Endothelial cell of umbilical vein (primary cell): ENCODE measurements at regions not wholly inside any gene's neighbourhood (a gene's known extent, or its start where the extent isn't known, plus 50 kb on each side); places are given as distances from the start of the nearest gene placed in this dataset.

Experiments
- BruUV-seq: library from RNA; stranded (reverse); fragments of 400-500 nt; replicated peaks from 2 replicates; lab custom pipeline; 2021; lab: Mats Ljungman, UMichigan
- CTCF ChIA-PET: fragments of 300-600, 350-600 bp; sonication (Branson Sonifier 250); formaldehyde crosslinking; loops from one replicate; lab custom pipeline; 2021; ENCODE audit warnings: antibody characterized with exemption, inconsistent platforms; lab: Charles Lee
- POLR2A ChIA-PET: fragments of 300-600, 350-600 bp; sonication (Branson Sonifier 250); formaldehyde crosslinking; loops from one replicate; lab custom pipeline; 2021; ENCODE audit warnings: antibody characterized with exemption, inconsistent platforms; lab: Charles Lee
- DNase-seq: peaks from one replicate; pipeline ENCODE4 v3.0.0-alpha.2; 2011; ENCODE audit warnings: low read depth, low spot score
- FAIRE-seq: peaks from 2 replicates; lab custom pipeline; 2011; peaks lifted over from hg19 to GRCh38; lab: Jason Lieb, UNC
- H2AFZ ChIP-seq: 2 replicates; pipeline ENCODE4 v1.6.0; 2012; ENCODE audit warnings: low read depth, low read length, control low read depth, inconsistent platforms
- H3K27ac ChIP-seq: 2 replicates; pipeline ENCODE4 v1.5.1; 2011; ENCODE audit warnings: low read depth, mild to moderate bottlenecking, control low read depth, low read length, moderate library complexity; ENCODE audit not compliant: insufficient read depth
- H3K27me3 ChIP-seq, 2 experiments: 2 replicates each; pipeline versions ENCODE4 v1.6.0 to v1.6.1; 2011; ENCODE audit warnings: low read length in 2 of 2, mixed read lengths in 1 of 2; ENCODE audit not compliant: control insufficient read depth in 2 of 2, insufficient read depth in 2 of 2
- H3K36me3 ChIP-seq, 2 experiments: 2 replicates in 1 of 2; 3 replicates in 1 of 2; pipeline ENCODE4 v1.5.1; 2011; ENCODE audit warnings: low read length in 2 of 2, mild to moderate bottlenecking in 1 of 2, moderate library complexity in 1 of 2; ENCODE audit not compliant: control insufficient read depth in 2 of 2, insufficient read depth in 2 of 2; ENCODE audit errors: extremely low read depth in 1 of 2
- H3K4me1 ChIP-seq: 3 replicates; pipeline ENCODE4 v1.5.1; 2011; ENCODE audit warnings: mild to moderate bottlenecking, low read length; ENCODE audit not compliant: control insufficient read depth, insufficient read depth; ENCODE audit errors: extremely low read depth
- H3K4me2 ChIP-seq: 2 replicates; pipeline ENCODE4 v1.6.1; 2011; ENCODE audit warnings: low read length, control low read depth, mixed read lengths; ENCODE audit not compliant: insufficient read depth
- H3K4me3 ChIP-seq, 3 experiments: fragments of 200-600 bp in 1 of 3; sonication (generic), shearing (Covaris generic) in 1 of 3; replicated peaks in 1 of 3; 2 replicates each; pipeline ENCODE4 v1.5.1; 2011 to 2016; ENCODE audit warnings: control low read depth in 3 of 3, low read length in 3 of 3, mild to moderate bottlenecking in 2 of 3, inconsistent platforms in 1 of 3, low read depth in 1 of 3, moderate library complexity in 1 of 3; ENCODE audit not compliant: insufficient read depth in 1 of 3
- H3K79me2 ChIP-seq: 2 replicates; pipeline ENCODE4 v1.6.0; 2012; ENCODE audit warnings: low read length, inconsistent platforms; ENCODE audit not compliant: control insufficient read depth, insufficient read depth
- H3K9ac ChIP-seq: replicated peaks from 2 replicates; pipeline ENCODE3; 2011; ENCODE audit warnings: low read length, control low read depth; ENCODE audit not compliant: insufficient read depth; ENCODE audit errors: extremely low read depth
- H3K9me1 ChIP-seq: replicated peaks from 3 replicates; pipeline ENCODE4 v1.6.0; 2011; ENCODE audit warnings: mild to moderate bottlenecking, low read length; ENCODE audit not compliant: control insufficient read depth, insufficient read depth; ENCODE audit errors: extremely low read depth
- H3K9me3 ChIP-seq: replicated peaks from 2 replicates; pipeline ENCODE4 v1.5.1; 2012; ENCODE audit warnings: low read length, inconsistent platforms; ENCODE audit not compliant: control insufficient read depth, insufficient read depth
- H4K20me1 ChIP-seq: replicated peaks from 2 replicates; pipeline ENCODE3; 2011; ENCODE audit warnings: mild to moderate bottlenecking, low read length; ENCODE audit not compliant: control insufficient read depth, insufficient read depth; ENCODE audit errors: extremely low read depth
- CTCF ChIP-seq, 2 donors: IDR thresholded peaks; 1 replicate in 1 of 2; 2 replicates in 1 of 2; pipeline ENCODE4 v1.5.1; 2011; ENCODE audit warnings: low read length in 2 of 2, mild to moderate bottlenecking in 2 of 2, moderate library complexity in 2 of 2, control low read depth in 1 of 2, inconsistent platforms in 1 of 2, low read depth in 1 of 2; ENCODE audit not compliant: insufficient read depth in 1 of 2; ENCODE audit errors: extremely low read depth in 1 of 2
- EZH2 ChIP-seq: IDR thresholded peaks from 2 replicates; pipeline ENCODE4 v1.6.1; 2012; ENCODE audit warnings: borderline replicate concordance, low read depth, mild to moderate bottlenecking, moderate library complexity, low read length, inconsistent platforms; ENCODE audit not compliant: severe bottlenecking
- FOS ChIP-seq: IDR thresholded peaks from 2 replicates; pipeline ENCODE4 v1.6.1; 2011; ENCODE audit warnings: mild to moderate bottlenecking, low read length, moderate library complexity, borderline replicate concordance; ENCODE audit not compliant: insufficient read depth
- GATA2 ChIP-seq: IDR thresholded peaks from 2 replicates; pipeline ENCODE4 v1.7.0; 2011; ENCODE audit warnings: low read depth, mild to moderate bottlenecking, moderate library complexity, mixed read lengths, low read length; ENCODE audit not compliant: insufficient read length, insufficient read depth
- MAX ChIP-seq: IDR thresholded peaks from 2 replicates; pipeline ENCODE4 v1.6.1; 2011; ENCODE audit not compliant: insufficient read depth, insufficient read length
- POLR2AphosphoS5 ChIP-seq: IDR thresholded peaks from 2 replicates; pipeline ENCODE4 v1.6.1; 2012; ENCODE audit warnings: low read depth, mild to moderate bottlenecking, control low read depth, low read length, moderate library complexity; ENCODE audit not compliant: insufficient read depth
- dilution Hi-C: fragments of 300-500 bp; cut with MboI; formaldehyde crosslinking; loops from one replicate; pipeline ENCODE4 v1.15.0; 2019; ENCODE audit warnings: low sequenced_read_pairs; ENCODE audit not compliant: extremely low pct_ligation_motif_present
- intact Hi-C: fragments of 100-400 bp; cut with micrococcal nuclease; formaldehyde crosslinking; loops from one replicate; pipeline ENCODE4 v1.10.0; 2022

- no peaks in the 10 kb centered on the region for H4K20me1 ChIP-seq
- FAIRE-seq, result no peak
- no peak overlapping the region for H3K4me3 ChIP-seq
- no peaks in the 10 kb centered on the region for H3K9me1 ChIP-seq
- H3K9ac ChIP-seq, result no peak overlapping the region
- DNase-seq, result no peak
- H3K9me3 ChIP-seq, result no peaks in the 10 kb centered on the region
- no peak overlapping the region for H2AFZ ChIP-seq
- ChIA-PET POLR2A (no interaction called here), CTCF (no interaction called here)
- H3K4me1 ChIP-seq, result no peaks in the 10 kb centered on the region
- H3K79me2 ChIP-seq, result no peaks in the 10 kb centered on the region
- no peak for TF ChIP-seq CTCF (IDR thresholded peaks at IDR 0.05; ENCODE audit: extremely low read depth in 1 of 2, insufficient read depth in 1 of 2, low read depth in 1 of 2, low read length in 2 of 2)
- H3K4me2 ChIP-seq, result no peak overlapping the region
- H3K27ac ChIP-seq, result no peak overlapping the region
- intact Hi-C loops, result no loop called here
- dilution Hi-C loops, result no loop called here
- H3K27me3 ChIP-seq, result peaks cover 8 to 10% of the 10 kb centered on the region in 2 experiments
- H3K36me3 ChIP-seq, result no peaks in the 10 kb centered on the region
- no TSS peak for BruUV-seq
Observed at GRCh38 chr12:112577473-112578329, 159.0 kb downstream of the PTPN11 start.

- no TSS peak for BruUV-seq
- Histone ChIP-seq H3K27ac (no peak overlapping the region), H4K20me1 (no peaks in the 10 kb centered on the region), H3K9me3 (no peaks in the 10 kb centered on the region), H3K9me1 (no peaks in the 10 kb centered on the region), H3K79me2 (no peaks in the 10 kb centered on the region), H3K4me2 (no peak overlapping the region), H3K27me3 (no peaks in the 10 kb centered on the region), H3K36me3 (no peaks in the 10 kb centered on the region), H2AFZ (no peak overlapping the region), H3K4me1 (no peaks in the 10 kb centered on the region), H3K9ac (no peak overlapping the region), H3K4me3 (no peak overlapping the region)
- ChIA-PET CTCF (no interaction called here), POLR2A (no interaction called here)
- DNase-seq, result no peak
- FAIRE-seq, result no peak
- intact Hi-C loops, result no loop called here
- TF ChIP-seq MAX (no peak), EZH2 (no peak), CTCF (IDR thresholded peaks at IDR 0.05; ENCODE audit: extremely low read depth in 1 of 2, insufficient read depth in 1 of 2, low read depth in 1 of 2, low read length in 2 of 2) (no peak), GATA2 (no peak), FOS (no peak), POLR2AphosphoS5 (no peak)
- dilution Hi-C loops, result no loop called here
Observed at GRCh38 chr12:112584266-112584722, 165.5 kb downstream of the PTPN11 start.
